Activated CD8-positive, alpha-beta T cell treated with anti-CD3 and anti-CD28 coated beads for 36 hours (primary cell): ENCODE measurements at regions not wholly inside any gene's neighbourhood (a gene's known extent, or its start where the extent isn't known, plus 50 kb on each side); places are given as distances from the start of the nearest gene placed in this dataset.

Experiments
- ATAC-seq: fragments of 200-7000 bp; cut with Tn5 transposase; one replicate; pipeline ENCODE4 v1.10.0; 2021; ENCODE audit warnings: mild to moderate bottlenecking, moderate library complexity
- CTCF ChIA-PET: fragments of 350-600 bp; sonication (Branson Sonifier 250); formaldehyde crosslinking; loops from one replicate; lab custom pipeline; 2021; ENCODE audit warnings: antibody characterized with exemption; lab: Charles Lee
- POLR2A ChIA-PET: fragments of 350-600 bp; sonication (Branson Sonifier 250); formaldehyde crosslinking; loops from one replicate; lab custom pipeline; 2021; ENCODE audit warnings: antibody characterized with exemption; lab: Charles Lee
- DNase-seq: peaks from one replicate; pipeline ENCODE4 v3.0.0-alpha.2; 2020
- H3K27ac Mint-ChIP-seq: one replicate; pipeline ENCODE4 v1.8.0; 2021; ENCODE audit warnings: mild to moderate bottlenecking, mixed read lengths
- H3K27me3 Mint-ChIP-seq: one replicate; pipeline ENCODE4 v1.8.0; 2021; ENCODE audit warnings: mixed read lengths
- H3K36me3 Mint-ChIP-seq: one replicate; pipeline ENCODE4 v1.8.0; 2021; ENCODE audit warnings: low read depth, mixed read lengths
- H3K4me1 Mint-ChIP-seq: one replicate; pipeline ENCODE4 v1.8.0; 2021; ENCODE audit warnings: low read depth, mixed read lengths
- H3K4me3 Mint-ChIP-seq: one replicate; pipeline ENCODE4 v1.8.0; 2021; ENCODE audit warnings: mild to moderate bottlenecking, moderate library complexity, mixed read lengths
- H3K9me3 Mint-ChIP-seq: one replicate; pipeline ENCODE4 v1.8.0; 2021; ENCODE audit warnings: mixed read lengths
- intact Hi-C: fragments of 100-400 bp; cut with micrococcal nuclease; formaldehyde crosslinking; loops from one replicate; pipeline ENCODE4 v1.10.0; 2022
- TF ChIP-seq, protein P1 (sequence below): fragments of 200-600 bp; IDR thresholded peaks from one replicate; pipeline ENCODE4 v1.8.0; 2022; ENCODE audit warnings: antibody characterized with exemption, mild to moderate bottlenecking

DNA sequence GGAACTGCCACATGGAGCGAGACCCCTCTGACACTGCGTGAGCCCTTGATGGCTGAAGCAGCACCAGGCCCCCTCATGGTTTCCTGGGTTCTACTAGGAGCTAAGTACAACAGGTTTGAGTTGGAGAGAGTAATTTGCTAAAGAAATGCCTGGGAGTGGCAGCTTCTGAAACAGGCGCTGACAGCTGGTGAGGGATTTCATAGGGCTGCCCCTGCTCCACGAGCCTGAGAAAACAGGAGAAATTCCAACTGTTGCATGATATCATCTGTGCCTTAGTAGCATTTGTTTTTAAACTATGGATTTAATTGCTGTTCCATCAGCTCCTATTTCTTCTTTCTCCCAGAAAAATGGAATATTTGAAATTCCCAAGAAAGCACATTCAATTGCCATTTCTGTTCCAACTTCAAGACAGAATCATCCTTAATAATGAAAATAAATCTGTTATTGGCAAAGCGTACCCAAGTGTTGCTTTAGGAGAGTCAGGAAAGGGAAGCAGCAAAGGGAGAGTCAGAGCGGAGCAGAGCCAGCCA, 78.8 kb upstream of the ANKFN1 start:
- ChIA-PET POLR2A (no interaction called here), CTCF (no interaction called here)
- Mint-ChIP-seq H3K27ac (no peak overlapping the region), H3K9me3 (peaks cover 6% of the 10 kb centered on the region), H3K27me3 (no peaks in the 10 kb centered on the region), H3K4me3 (no peak overlapping the region), H3K36me3 (no peaks in the 10 kb centered on the region), H3K4me1 (no peaks in the 10 kb centered on the region)
- TF ChIP-seq, protein P1, sequence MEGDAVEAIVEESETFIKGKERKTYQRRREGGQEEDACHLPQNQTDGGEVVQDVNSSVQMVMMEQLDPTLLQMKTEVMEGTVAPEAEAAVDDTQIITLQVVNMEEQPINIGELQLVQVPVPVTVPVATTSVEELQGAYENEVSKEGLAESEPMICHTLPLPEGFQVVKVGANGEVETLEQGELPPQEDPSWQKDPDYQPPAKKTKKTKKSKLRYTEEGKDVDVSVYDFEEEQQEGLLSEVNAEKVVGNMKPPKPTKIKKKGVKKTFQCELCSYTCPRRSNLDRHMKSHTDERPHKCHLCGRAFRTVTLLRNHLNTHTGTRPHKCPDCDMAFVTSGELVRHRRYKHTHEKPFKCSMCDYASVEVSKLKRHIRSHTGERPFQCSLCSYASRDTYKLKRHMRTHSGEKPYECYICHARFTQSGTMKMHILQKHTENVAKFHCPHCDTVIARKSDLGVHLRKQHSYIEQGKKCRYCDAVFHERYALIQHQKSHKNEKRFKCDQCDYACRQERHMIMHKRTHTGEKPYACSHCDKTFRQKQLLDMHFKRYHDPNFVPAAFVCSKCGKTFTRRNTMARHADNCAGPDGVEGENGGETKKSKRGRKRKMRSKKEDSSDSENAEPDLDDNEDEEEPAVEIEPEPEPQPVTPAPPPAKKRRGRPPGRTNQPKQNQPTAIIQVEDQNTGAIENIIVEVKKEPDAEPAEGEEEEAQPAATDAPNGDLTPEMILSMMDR = no peak
- ATAC-seq = no peak
- no peak for DNase-seq
- intact Hi-C loops = no loop called here

DNA sequence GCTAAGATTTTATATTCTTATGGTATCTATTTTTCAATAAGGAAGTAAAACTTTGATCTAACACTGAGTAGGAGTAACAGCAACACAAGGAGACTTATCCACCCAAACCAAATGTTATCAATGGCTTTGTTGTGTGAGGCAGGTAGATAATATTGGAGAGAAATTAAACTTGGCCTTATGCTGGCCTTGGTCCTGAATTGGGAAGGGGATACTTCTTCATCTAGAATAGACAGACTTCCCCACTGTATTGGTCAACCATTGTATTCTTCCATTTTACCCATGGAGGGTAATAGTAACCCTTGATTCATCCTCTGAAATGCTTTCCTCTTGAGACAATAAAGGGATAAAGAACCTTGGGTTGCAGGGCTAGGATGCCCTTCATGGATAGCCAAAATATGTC, 76.3 kb upstream of the ANKFN1 start:
- ChIA-PET CTCF (no interaction called here), POLR2A (no interaction called here)
- no peak for ATAC-seq
- DNase-seq = no peak
- Mint-ChIP-seq H3K27me3 (peaks cover under 1% of the 10 kb centered on the region), H3K9me3 (peaks cover 6% of the 10 kb centered on the region), H3K4me1 (no peaks in the 10 kb centered on the region), H3K36me3 (no peaks in the 10 kb centered on the region), H3K27ac (no peak overlapping the region), H3K4me3 (no peak overlapping the region)
- TF ChIP-seq, protein P1 = no peak
- intact Hi-C loops = no loop called here

- intact Hi-C loops = no loop called here
- POLR2A ChIA-PET = no interaction called here
- ATAC-seq = no peak
- H3K36me3 Mint-ChIP-seq = no peaks in the 10 kb centered on the region
- TF ChIP-seq, protein P1 = no peak
- H3K27me3 Mint-ChIP-seq = peaks cover 5% of the 10 kb centered on the region
- no peaks in the 10 kb centered on the region for H3K4me1 Mint-ChIP-seq
- no peak overlapping the region for H3K27ac Mint-ChIP-seq
- CTCF ChIA-PET = no interaction called here
- H3K4me3 Mint-ChIP-seq = no peak overlapping the region
- no peaks in the 10 kb centered on the region for H3K9me3 Mint-ChIP-seq
- DNase-seq = no peak
Observed at GRCh38 chr17:56083475-56083874, 69.8 kb upstream of the ANKFN1 start.

- no peaks in the 10 kb centered on the region for H3K4me1 Mint-ChIP-seq
- POLR2A ChIA-PET = no interaction called here
- ATAC-seq (no peak), DNase-seq (peak; percentile 7)
- intact Hi-C loops = no loop called here
- no peak overlapping the region for H3K27ac Mint-ChIP-seq
- no peaks in the 10 kb centered on the region for H3K9me3 Mint-ChIP-seq
- no peaks in the 10 kb centered on the region for H3K36me3 Mint-ChIP-seq
- peaks cover 5% of the 10 kb centered on the region for H3K27me3 Mint-ChIP-seq
- H3K4me3 Mint-ChIP-seq = no peak overlapping the region
- TF ChIP-seq, protein P1 = no peak
- CTCF ChIA-PET = no interaction called here
Observed at GRCh38 chr17:56085576-56086267, 67.6 kb upstream of the ANKFN1 start.

- Mint-ChIP-seq H3K4me1 (no peaks in the 10 kb centered on the region), H3K27ac (no peak overlapping the region), H3K4me3 (no peak overlapping the region), H3K36me3 (no peaks in the 10 kb centered on the region), H3K9me3 (no peaks in the 10 kb centered on the region), H3K27me3 (peaks cover 2% of the 10 kb centered on the region)
- TF ChIP-seq, protein P1 = no peak
- DNase-seq (no peak), ATAC-seq (no peak)
- intact Hi-C loops = no loop called here
- ChIA-PET POLR2A (no interaction called here), CTCF (no interaction called here)
Observed at GRCh38 chr17:56087199-56087598, 66.1 kb upstream of the ANKFN1 start.
